Activated T-helper 1 cell treated with anti-CD3 and anti-CD28 coated beads, Interleukin-2, amount 50 U/mL, for 16 hours (primary cell): ENCODE measurements at regions not wholly inside any gene's neighbourhood (a gene's known extent, or its start where the extent isn't known, plus 50 kb on each side); places are given as distances from the start of the nearest gene placed in this dataset.

Experiments used
- DNase-seq, 2 donors: peaks; one replicate each; pipeline ENCODE4 v3.0.0-alpha.2; 2020; ENCODE audit warnings: low read depth in 1 of 2, low spot score in 1 of 2

- no peak for DNase-seq
These were observed 181.1 kb upstream of the SPEF2 start for GRCh38 chr5:35436400-35437057.

- no peak for DNase-seq
These were observed 187.1 kb upstream of the SPEF2 start for GRCh38 chr5:35430381-35431162.

GRCh38 chr5:35420200-35420599 is 189.9 kb upstream of the PRLR start:
- DNase-seq, result no peak

GRCh38 chr5:35417040-35417439 is 186.8 kb upstream of the PRLR start:
- no peak for DNase-seq

- DNase-seq, result no peak
These were observed 186.1 kb upstream of the PRLR start for GRCh38 chr5:35416217-35416988.

GRCh38 chr5:35415309-35415708 is 185.0 kb upstream of the PRLR start:
- DNase-seq, result no peak

- no peak for DNase-seq
These were observed 179.1 kb upstream of the PRLR start for GRCh38 chr5:35409361-35409760.

- DNase-seq, result no peak
These were observed 177.9 kb upstream of the PRLR start for GRCh38 chr5:35408146-35408545.

- no peak for DNase-seq
These were observed 177.4 kb upstream of the PRLR start for GRCh38 chr5:35407697-35408096.

GRCh38 chr5:35405938-35406337 is 175.7 kb upstream of the PRLR start:
- no peak for DNase-seq

GRCh38 chr5:35404701-35405100 is 174.4 kb upstream of the PRLR start:
- DNase-seq, result no peak

- DNase-seq, result no peak
These were observed 163.6 kb upstream of the PRLR start for GRCh38 chr5:35393901-35394300.

GRCh38 chr5:35384658-35385057 is 154.4 kb upstream of the PRLR start:
- no peak for DNase-seq

GRCh38 chr5:35383041-35383440 is 152.8 kb upstream of the PRLR start:
- DNase-seq, result no peak

GRCh38 chr5:35377653-35378052 is 147.4 kb upstream of the PRLR start:
- DNase-seq, result no peak

GRCh38 chr5:35374584-35374983 is 144.3 kb upstream of the PRLR start:
- DNase-seq, result no peak

GRCh38 chr5:35373249-35373648 is 143.0 kb upstream of the PRLR start:
- no peak for DNase-seq

- no peak for DNase-seq
These were observed 142.2 kb upstream of the PRLR start for GRCh38 chr5:35372482-35372881.

- no peak for DNase-seq
These were observed 141.7 kb upstream of the PRLR start for GRCh38 chr5:35371951-35372426.

- no peak for DNase-seq
These were observed 140.6 kb upstream of the PRLR start for GRCh38 chr5:35370871-35371270.

- DNase-seq, result no peak
These were observed 139.9 kb upstream of the PRLR start for GRCh38 chr5:35369965-35370790.
